Adipocyte (in vitro differentiated cells): ENCODE measurements at regions not wholly inside any gene's neighbourhood (a gene's known extent, or its start where the extent isn't known, plus 50 kb on each side); places are given as distances from the start of the nearest gene placed in this dataset.

Experiments
- DNase-seq: peaks from one replicate; pipeline ENCODE4 v3.0.0-alpha.2; 2015; ENCODE audit warnings: low read depth
- H3K27me3 ChIP-seq: replicated peaks from 2 replicates; pipeline ENCODE4 v1.7.0; 2013; ENCODE audit warnings: mild to moderate bottlenecking, low read length, moderate library complexity; ENCODE audit not compliant: control insufficient read depth, insufficient read depth
- H3K36me3 ChIP-seq: 2 replicates; pipeline ENCODE4 v1.7.0; 2013; ENCODE audit warnings: low read length, mild to moderate bottlenecking, moderate library complexity; ENCODE audit not compliant: control insufficient read depth, insufficient read depth, severe bottlenecking
- H3K4me1 ChIP-seq: 2 replicates; pipeline ENCODE4 v1.7.0; 2013; ENCODE audit warnings: mild to moderate bottlenecking, low read length, moderate library complexity; ENCODE audit not compliant: control insufficient read depth, insufficient read depth
- H3K4me3 ChIP-seq: 2 replicates; pipeline ENCODE4 v1.7.0; 2013; ENCODE audit warnings: mild to moderate bottlenecking, low read length, moderate library complexity
- H3K9ac ChIP-seq: 2 replicates; pipeline ENCODE4 v1.7.0; 2013; ENCODE audit warnings: mild to moderate bottlenecking, low read length, moderate library complexity
- H3K9me3 ChIP-seq: 2 replicates; pipeline ENCODE4 v1.7.0; 2013; ENCODE audit warnings: mild to moderate bottlenecking, low read length, moderate library complexity; ENCODE audit not compliant: control insufficient read depth

GRCh38 chr6:167662881-167663205 is 163.9 kb upstream of the AFDN start:
- peaks cover 13% of the 10 kb centered on the region for H3K27me3 ChIP-seq
- H3K4me1 ChIP-seq = no peaks in the 10 kb centered on the region
- H3K36me3 ChIP-seq = no peaks in the 10 kb centered on the region
- DNase-seq = no peak
- no peak overlapping the region for H3K9ac ChIP-seq
- no peak overlapping the region for H3K4me3 ChIP-seq
- H3K9me3 ChIP-seq = no peaks in the 10 kb centered on the region

- no peak for DNase-seq
- Histone ChIP-seq H3K4me3 (no peak overlapping the region), H3K9ac (no peak overlapping the region), H3K27me3 (peaks cover 13% of the 10 kb centered on the region), H3K36me3 (no peaks in the 10 kb centered on the region), H3K9me3 (no peaks in the 10 kb centered on the region), H3K4me1 (no peaks in the 10 kb centered on the region)
Measured at GRCh38 chr6:167663316-167663715, 163.4 kb upstream of the AFDN start.

- no peak overlapping the region for H3K4me3 ChIP-seq
- H3K4me1 ChIP-seq = no peaks in the 10 kb centered on the region
- H3K9ac ChIP-seq = no peak overlapping the region
Measured at GRCh38 chr6:167663784-167664443, 162.8 kb upstream of the AFDN start.

GRCh38 chr6:167664678-167665660 is 161.7 kb upstream of the AFDN start:
- Histone ChIP-seq H3K9ac (no peak overlapping the region), H3K27me3 (peaks cover 13% of the 10 kb centered on the region), H3K4me3 (no peak overlapping the region), H3K36me3 (no peaks in the 10 kb centered on the region), H3K9me3 (no peaks in the 10 kb centered on the region), H3K4me1 (no peaks in the 10 kb centered on the region)
- no peak for DNase-seq

More at GRCh38 chr6:167663784-167664443, 162.8 kb upstream of the AFDN start:
- DNase-seq = no peak
- Histone ChIP-seq H3K36me3 (no peaks in the 10 kb centered on the region), H3K9me3 (no peaks in the 10 kb centered on the region), H3K27me3 (peaks cover 13% of the 10 kb centered on the region)

- DNase-seq = no peak
- Histone ChIP-seq H3K36me3 (no peaks in the 10 kb centered on the region), H3K4me3 (no peak overlapping the region), H3K4me1 (no peaks in the 10 kb centered on the region), H3K27me3 (peaks cover 17% of the 10 kb centered on the region), H3K9me3 (no peaks in the 10 kb centered on the region), H3K9ac (no peak overlapping the region)
Measured at GRCh38 chr6:167665698-167666330, 160.9 kb upstream of the AFDN start.

- no peaks in the 10 kb centered on the region for H3K4me1 ChIP-seq
- peaks cover 17% of the 10 kb centered on the region for H3K27me3 ChIP-seq
- no peak overlapping the region for H3K4me3 ChIP-seq
- H3K9me3 ChIP-seq = no peaks in the 10 kb centered on the region
- no peak overlapping the region for H3K9ac ChIP-seq
- no peak for DNase-seq
- H3K36me3 ChIP-seq = no peaks in the 10 kb centered on the region
Measured at GRCh38 chr6:167666571-167667203, 160.0 kb upstream of the AFDN start.

- Histone ChIP-seq H3K9me3 (no peaks in the 10 kb centered on the region), H3K36me3 (no peaks in the 10 kb centered on the region), H3K4me3 (no peak overlapping the region), H3K27me3 (peaks cover 17% of the 10 kb centered on the region), H3K9ac (no peak overlapping the region), H3K4me1 (no peaks in the 10 kb centered on the region)
- DNase-seq = no peak
Measured at GRCh38 chr6:167667204-167668018, 159.3 kb upstream of the AFDN start.

GRCh38 chr6:167668019-167668753 is 158.5 kb upstream of the AFDN start:
- Histone ChIP-seq H3K9me3 (no peaks in the 10 kb centered on the region), H3K27me3 (peaks cover 20% of the 10 kb centered on the region), H3K4me3 (no peak overlapping the region), H3K36me3 (no peaks in the 10 kb centered on the region), H3K9ac (no peak overlapping the region), H3K4me1 (no peaks in the 10 kb centered on the region)
- no peak for DNase-seq

- H3K9me3 ChIP-seq = no peaks in the 10 kb centered on the region
- no peak overlapping the region for H3K4me3 ChIP-seq
- H3K4me1 ChIP-seq = no peaks in the 10 kb centered on the region
- no peak overlapping the region for H3K9ac ChIP-seq
- no peak for DNase-seq
- no peaks in the 10 kb centered on the region for H3K36me3 ChIP-seq
- peaks cover 17% of the 10 kb centered on the region for H3K27me3 ChIP-seq
Measured at GRCh38 chr6:167668754-167669552, 157.8 kb upstream of the AFDN start.

- no peak overlapping the region for H3K4me3 ChIP-seq
- H3K9ac ChIP-seq = no peak overlapping the region
- no peaks in the 10 kb centered on the region for H3K36me3 ChIP-seq
- no peaks in the 10 kb centered on the region for H3K9me3 ChIP-seq
- peaks cover 13% of the 10 kb centered on the region for H3K27me3 ChIP-seq
- DNase-seq = no peak
- no peaks in the 10 kb centered on the region for H3K4me1 ChIP-seq
Measured at GRCh38 chr6:167669553-167669849, 157.2 kb upstream of the AFDN start.
